Epithelial cell of esophagus (primary cell): ENCODE measurements at regions not wholly inside any gene's neighbourhood (a gene's known extent, or its start where the extent isn't known, plus 50 kb on each side); places are given as distances from the start of the nearest gene placed in this dataset.
A peak's percentile ranks its signal among the peaks of the same experiment; 100 is the strongest.

Experiments
- DNase-seq: peaks from one replicate; pipeline ENCODE4 v3.0.0; 2010; ENCODE audit warnings: low read depth
- H3K4me3 ChIP-seq: 2 replicates; pipeline ENCODE4 v1.5.1; 2011; ENCODE audit warnings: mild to moderate bottlenecking, low read length, control low read depth
- TF ChIP-seq, protein P1 (sequence below): IDR thresholded peaks from 2 replicates; pipeline ENCODE4 v1.5.1; 2011; ENCODE audit warnings: low read depth, mild to moderate bottlenecking, low read length, control low read depth, inconsistent platforms; ENCODE audit not compliant: insufficient read depth; ENCODE audit errors: missing control alignments

DNA sequence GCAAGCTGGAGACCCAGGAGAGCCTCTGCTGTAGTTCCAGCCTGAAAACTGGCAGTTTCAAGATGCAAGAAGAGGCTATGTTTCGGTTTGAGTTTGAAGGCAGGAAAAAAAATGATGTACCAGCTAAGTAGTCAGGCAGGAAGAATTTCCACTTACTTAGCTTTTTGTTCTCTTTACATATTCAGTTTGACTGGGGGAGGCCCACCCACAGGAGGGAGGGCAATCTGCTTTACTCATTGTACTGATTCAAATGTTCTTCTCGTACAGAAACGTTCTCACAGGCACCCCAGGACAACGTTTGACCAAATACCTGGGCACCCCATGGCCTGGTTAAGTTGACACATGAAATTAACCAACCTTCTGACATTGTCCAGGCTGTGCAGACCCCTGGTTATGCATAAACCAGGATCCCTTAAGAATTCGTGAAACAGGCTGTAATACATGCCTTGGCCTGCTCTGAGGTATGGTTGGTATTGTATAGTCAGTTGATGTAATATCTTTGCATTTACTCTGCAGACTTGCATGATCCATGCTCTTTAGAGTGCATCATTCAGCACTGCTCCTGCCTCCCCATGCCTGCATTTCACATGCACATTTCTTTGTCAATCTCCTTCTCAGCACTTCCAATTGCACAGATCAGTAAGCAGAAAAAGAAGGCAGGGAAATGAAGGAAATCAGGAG is 687.1 kb downstream of the TAF11L14 start:
- DNase-seq: peak; percentile 31
- H3K4me3 ChIP-seq: no peak overlapping the region
- TF ChIP-seq, protein P1, sequence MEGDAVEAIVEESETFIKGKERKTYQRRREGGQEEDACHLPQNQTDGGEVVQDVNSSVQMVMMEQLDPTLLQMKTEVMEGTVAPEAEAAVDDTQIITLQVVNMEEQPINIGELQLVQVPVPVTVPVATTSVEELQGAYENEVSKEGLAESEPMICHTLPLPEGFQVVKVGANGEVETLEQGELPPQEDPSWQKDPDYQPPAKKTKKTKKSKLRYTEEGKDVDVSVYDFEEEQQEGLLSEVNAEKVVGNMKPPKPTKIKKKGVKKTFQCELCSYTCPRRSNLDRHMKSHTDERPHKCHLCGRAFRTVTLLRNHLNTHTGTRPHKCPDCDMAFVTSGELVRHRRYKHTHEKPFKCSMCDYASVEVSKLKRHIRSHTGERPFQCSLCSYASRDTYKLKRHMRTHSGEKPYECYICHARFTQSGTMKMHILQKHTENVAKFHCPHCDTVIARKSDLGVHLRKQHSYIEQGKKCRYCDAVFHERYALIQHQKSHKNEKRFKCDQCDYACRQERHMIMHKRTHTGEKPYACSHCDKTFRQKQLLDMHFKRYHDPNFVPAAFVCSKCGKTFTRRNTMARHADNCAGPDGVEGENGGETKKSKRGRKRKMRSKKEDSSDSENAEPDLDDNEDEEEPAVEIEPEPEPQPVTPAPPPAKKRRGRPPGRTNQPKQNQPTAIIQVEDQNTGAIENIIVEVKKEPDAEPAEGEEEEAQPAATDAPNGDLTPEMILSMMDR: no peak

GRCh38 chr5:18323891-18324290 is 689.6 kb downstream of the TAF11L14 start:
- TF ChIP-seq, protein P1: no peak
- H3K4me3 ChIP-seq: no peak overlapping the region
- DNase-seq: no peak

GRCh38 chr5:18325431-18325830 is 691.2 kb downstream of the TAF11L14 start:
- no peak for DNase-seq

GRCh38 chr5:18329328-18329727 is 695.1 kb downstream of the TAF11L14 start:
- TF ChIP-seq, protein P1: no peak
- no peak overlapping the region for H3K4me3 ChIP-seq
- DNase-seq: no peak

More at GRCh38 chr5:18325431-18325830, 691.2 kb downstream of the TAF11L14 start:
- no peak overlapping the region for H3K4me3 ChIP-seq
- TF ChIP-seq, protein P1: no peak

DNA sequence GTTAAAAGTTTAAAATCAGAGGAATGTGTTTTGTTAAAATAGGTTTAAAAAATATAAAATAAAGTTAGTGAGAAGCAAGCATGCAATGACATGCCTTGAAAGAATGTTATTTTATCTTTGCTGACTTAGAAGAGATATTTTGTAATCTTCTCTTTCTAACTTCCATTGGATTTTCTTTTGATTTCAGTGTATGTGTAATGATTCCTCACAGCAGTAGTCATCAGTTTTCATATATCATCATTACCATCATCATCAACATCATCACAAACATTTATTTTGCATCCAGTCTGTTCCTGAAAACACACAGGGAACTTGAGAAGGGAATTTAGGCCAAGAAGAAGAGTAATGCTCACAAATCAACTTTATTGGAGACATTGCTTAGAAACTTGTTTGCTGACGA is 699.6 kb downstream of the TAF11L14 start:
- no peak overlapping the region for H3K4me3 ChIP-seq
- DNase-seq: peak; percentile 23
- TF ChIP-seq, protein P1: no peak

GRCh38 chr5:18334949-18335348 is 700.7 kb downstream of the TAF11L14 start:
- DNase-seq: no peak
- TF ChIP-seq, protein P1: no peak
- no peak overlapping the region for H3K4me3 ChIP-seq

GRCh38 chr5:18354828-18355227 is 720.6 kb downstream of the TAF11L14 start:
- DNase-seq: no peak
- H3K4me3 ChIP-seq: no peak overlapping the region
- TF ChIP-seq, protein P1: no peak
